Stimulated activated CD4-positive, alpha-beta T cell treated with anti-CD3 and anti-CD28 coated beads, TNF-alpha, amount 100 ng/mL, for 1 hour (primary cell): ENCODE measurements at regions not wholly inside any gene's neighbourhood (a gene's known extent, or its start where the extent isn't known, plus 50 kb on each side); places are given as distances from the start of the nearest gene placed in this dataset.

Source experiments
- DNase-seq, 3 donors: peaks; one replicate each; pipeline ENCODE4 v3.0.0-alpha.2; 2020; ENCODE audit warnings: low read depth in 3 of 3, low spot score in 1 of 3

DNA sequence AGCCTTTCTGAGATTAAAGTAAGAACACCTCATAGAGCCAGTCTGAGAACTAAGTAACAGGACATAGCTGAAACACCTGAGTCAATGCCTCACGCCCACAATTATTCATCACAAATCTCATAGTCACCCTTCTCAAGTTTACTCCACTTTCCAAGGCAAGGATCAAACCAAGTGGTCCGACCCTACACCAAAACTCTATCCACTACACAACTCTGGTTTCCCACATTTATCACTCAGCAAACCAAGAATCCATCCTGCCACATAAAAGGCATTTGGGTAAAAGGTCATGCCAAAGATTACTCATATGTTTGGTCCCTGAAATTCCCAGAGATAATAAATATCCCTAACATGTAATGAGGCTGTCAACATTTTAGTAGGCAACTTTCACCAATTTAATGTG, 144.1 kb downstream of the RPAP3 start:
- no peak for DNase-seq

DNA sequence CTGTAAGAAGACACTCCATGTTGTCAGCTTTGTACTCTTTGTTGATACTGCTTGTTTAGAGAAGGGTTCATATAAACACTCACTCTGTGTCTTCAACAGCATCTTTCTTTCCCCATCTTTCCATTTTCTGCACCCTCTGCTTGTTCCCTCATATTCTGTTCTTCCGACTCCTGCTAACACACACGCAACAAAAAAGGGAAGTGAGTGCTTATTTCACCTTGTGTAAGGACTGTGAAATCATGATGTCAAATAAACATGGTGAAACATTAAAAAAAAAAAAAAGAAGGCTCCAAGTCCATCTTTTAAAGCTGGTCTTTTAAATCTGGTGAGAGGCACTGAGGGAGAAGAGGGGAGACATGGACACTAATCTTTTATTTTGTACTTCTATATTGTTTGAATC, 145.4 kb downstream of the RPAP3 start:
- DNase-seq: no peak

DNA sequence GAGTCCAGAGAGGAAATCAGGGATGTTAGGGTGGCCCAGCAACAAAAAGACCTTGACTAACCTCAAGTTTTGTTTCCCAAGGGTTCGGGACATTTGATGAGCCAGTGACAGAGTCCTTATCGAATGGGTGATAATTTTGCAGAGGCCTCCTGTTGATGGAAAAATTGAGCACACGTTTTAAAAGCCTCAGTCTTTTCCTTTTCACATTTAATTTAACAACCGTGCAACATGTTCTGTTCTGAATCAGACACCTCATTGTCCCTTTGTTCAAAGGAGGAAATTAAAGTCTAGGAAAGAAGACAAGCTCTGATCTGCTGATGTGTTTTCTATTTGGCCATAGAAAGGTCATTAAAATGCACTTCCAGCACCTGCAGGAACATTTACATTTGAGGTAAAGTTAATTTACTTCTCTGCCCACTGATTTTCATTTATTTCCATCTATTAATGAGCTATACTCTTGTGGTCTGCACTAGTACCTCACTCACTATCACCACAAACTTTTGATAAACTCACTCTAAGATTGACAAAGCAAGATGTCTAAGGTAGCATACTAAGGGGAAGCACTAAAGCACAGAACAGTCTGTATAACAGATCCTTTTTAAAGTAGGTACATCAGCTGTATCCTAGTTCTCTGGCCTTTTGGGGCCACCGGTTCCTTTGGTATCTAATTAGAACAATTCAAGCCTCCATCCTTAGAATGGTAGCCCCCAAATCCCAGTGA, 147.0 kb downstream of the RPAP3 start:
- no peak for DNase-seq

DNA sequence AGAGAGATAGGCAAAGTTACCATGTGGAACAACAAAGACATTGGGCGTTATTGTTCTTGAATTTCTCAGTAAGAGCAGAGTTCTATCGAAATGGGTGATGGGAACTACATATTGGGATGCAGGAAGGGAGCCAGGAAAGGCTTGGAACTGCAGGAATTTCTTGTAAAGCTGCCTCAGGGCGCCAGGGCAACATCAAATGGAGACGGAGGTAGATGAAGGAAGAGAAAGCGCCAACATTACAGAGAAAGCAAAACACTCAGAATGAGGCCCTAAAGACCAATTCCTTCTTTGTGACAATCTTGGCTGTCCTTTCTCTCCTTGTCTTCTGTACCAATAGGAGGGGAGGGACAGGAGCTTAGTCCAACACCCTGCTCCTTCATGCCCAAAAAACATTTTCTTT, 148.4 kb downstream of the RPAP3 start:
- DNase-seq: no peak

DNA sequence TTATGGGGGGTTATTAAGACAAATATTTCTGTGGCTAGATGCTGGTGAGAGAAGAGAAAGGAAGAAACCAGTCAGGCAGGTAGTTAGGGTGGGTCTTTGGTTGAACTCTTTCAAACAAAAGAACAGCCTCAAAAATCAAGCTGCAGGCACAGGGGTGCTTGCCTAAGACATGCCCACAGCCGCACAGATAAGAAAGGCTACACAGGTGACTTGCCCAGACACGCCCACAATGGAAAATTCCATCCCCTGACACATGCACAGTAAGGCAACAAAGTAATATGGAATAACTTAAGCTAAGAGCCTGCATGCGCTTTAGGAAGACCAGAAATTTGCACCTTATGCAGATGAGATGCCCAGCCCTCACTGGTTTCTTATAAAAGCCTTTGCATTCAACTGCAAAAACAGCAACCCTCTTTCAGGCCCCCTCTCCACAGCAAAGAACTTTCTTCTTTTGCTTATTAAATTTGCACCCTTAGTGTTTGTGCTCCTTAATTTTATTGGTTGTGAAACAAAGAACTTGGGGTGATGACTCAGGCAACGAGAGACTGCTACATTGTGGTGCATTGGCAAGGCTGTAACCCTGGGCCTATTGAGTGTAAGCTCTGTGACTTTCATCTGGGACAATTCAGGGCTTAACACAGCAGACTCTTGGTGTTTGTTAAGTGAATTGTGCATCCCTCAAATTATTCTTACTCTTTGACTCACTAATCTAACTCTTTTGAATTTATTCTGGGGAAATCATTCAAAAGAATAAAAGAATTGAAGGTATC, 149.4 kb downstream of the RPAP3 start:
- no peak for DNase-seq

DNA sequence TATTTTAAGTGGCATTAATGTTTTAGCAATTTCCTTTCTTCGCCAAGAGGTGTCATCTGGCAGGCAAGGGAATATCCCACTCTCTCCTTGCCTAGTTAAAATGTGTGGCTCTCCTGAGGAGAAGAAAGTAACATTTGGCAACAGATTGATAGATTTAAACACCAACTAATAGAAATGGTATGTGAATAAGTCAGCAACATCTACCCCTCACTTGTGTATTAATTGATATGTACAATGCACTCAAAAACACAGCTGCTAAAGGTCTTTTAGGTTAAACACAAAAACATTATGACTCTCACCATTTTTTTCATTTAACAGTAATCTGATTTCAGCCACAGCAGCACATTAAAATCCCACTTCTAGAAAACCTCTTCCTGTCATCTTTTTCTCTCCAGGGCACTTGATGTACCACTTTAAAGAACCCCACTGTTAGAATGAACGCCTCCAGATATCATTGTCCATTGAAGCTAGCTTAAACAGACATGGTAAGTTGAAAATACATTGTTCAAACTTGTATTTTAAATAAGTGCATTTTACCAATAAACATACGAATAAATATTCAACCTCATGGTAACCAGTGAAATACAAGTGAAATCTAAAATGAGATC, 151.7 kb downstream of the RPAP3 start:
- DNase-seq: no peak

DNA sequence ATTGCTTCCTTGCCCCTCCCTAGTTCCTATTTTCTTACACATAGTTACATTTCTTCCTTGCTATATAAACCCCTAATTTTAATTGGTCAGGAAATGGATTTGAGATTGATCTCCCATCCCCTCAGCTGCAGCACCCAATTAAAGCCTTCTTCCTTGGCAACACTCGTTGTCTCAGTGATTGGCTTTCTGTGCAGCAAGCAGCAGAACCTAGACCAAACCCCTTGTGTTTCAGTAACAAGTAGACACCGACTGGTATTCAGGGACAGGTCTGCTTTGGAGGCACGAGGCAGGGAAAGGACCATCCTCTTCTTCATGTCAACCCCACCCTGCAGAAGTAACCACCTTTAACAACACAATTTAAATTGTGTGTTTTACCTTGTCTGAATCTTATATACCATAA, 152.6 kb downstream of the RPAP3 start:
- DNase-seq: no peak

DNA sequence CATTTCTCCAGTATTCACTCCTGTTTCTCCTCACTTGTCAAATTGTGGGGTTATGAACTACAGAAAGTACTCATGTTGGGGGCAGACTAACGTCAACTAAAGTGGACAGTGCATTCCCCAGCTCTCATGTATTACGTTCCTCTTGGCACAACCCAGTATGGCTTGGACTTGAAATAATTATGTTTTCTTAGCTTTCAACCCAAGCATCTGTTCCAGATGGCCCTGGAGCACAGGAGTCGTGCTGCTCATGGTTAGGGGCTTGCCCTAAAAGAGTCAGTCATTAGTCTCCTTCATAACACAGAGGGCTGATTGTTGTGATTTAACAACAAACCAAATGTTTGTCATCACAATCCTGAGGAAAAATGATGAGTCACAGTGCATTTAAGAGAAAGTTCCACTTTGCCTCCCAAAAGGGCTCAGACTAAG, 154.4 kb downstream of the RPAP3 start:
- no peak for DNase-seq

DNA sequence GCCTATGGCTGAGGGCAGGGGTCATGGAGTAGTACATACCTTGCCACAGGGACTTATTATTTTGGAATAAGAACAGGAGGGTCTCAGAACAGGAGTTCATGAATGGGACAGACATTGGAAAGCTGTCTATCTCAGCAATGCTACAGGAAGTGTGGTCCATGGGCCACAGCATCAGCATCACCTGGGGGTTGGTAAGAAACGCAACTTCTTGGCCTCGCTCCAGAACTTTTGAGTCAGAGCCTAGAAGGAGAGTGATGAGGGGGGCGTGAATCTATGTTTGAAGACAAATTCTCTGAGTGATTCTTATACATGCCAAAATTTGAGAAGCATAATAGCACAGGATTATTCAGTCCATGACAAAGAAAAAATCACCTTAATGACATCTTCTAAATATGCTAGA, 156.6 kb downstream of the RPAP3 start:
- DNase-seq: no peak

DNA sequence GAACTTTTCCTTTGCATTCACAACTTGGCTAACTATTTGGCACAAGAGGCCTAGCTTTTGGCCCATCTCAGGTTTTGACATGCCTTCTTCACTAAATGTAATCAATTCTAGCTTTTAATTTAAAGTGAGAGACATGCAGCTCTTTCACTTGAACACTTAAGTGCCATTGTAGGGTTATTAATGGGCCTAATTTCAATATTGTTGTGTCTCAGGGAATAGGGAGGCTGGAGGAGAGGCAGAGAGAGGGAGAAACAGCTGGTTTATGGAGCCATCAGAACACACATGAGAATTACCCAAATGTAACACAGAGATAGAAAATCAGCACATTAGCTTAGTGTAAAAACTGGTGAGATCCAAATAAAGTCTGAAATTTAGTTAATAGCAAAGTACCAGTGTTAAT, 157.4 kb downstream of the RPAP3 start:
- no peak for DNase-seq

DNA sequence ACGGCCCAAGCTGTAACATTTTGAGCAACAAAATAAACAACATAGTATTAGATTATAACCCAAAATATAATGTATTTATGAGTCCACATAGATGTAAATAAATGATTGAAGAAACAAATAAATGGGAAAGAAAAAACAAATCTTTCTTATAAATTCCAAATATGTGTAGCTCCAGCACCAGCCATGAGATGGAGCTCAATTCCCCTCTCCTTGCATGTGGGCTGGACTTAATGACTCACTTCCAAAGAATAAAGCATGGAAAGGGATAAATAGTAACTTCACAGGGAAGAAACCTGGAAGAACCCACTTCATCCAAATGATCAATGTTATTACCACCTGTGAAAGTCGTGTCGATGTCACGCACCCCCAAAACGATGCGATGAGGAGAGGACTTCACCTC, 158.8 kb downstream of the RPAP3 start:
- no peak for DNase-seq

DNA sequence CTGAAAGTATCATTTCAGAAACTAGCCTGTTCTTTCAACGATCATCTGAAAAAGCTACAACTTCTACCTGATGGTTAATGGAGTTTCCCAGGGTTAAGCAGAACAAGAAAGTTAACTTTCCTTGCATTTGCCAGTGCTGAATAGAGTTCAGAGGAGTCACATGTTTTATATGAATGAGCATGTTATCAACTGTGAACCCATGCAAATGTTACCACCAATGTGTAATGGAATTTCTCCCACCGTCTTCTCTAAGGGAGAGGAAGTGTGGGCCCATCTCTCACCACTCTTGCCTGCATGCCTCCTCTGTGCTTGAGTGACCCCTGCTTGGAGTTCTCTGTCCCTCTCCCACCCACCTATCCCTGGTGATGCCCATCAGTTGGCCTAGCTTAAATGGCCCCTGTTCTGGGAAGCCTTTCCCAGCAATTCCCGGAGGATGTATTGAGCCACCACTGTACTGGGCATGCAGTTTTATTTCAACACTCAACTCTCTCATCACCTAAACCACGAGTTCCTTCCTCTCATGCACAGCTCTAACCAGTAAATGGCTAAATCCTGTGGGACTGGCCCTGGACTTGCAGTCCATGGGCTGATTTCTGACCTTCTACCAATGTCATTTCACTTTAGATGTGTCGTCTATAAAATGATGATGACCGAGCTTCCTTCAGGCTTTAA, 159.8 kb downstream of the RPAP3 start:
- no peak for DNase-seq

DNA sequence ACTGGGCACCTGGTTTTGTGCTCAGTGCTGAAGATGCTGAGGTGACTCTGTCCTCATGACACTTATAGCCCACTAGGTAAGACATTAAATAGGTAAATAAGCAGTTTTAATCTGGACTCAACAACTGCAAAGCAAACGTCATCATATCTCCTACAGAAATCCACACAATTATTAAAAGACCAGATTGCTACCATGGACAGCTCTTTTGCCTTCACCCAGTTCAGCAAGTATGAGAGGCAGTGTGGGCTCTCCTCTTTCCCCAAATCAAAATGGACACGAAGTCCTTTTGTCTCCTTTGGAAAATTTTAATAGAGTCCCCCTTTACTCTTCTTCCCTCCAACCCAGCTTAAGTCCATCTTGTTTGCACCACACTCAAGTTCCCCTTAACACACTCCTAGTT, 171.1 kb downstream of the RPAP3 start:
- DNase-seq: no peak

DNA sequence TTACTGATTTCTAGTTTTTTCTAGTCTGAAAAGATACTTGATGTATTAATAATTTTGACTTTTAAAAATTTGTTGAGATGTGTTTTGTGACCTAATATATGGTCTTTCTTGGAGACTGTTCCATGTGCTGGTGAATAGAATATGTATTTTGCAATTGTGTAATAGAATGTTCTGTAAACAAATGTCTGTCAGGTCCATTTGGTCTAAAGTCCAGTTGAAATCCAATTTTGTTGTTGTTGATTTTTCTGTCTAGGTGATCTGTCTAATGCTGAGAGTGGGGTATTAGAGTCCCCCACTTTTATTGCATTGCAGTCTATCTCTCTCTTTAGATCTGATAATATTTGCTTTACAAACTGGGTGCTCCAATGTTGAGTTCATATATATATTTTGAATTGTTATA, 175.8 kb downstream of the RPAP3 start:
- no peak for DNase-seq

DNA sequence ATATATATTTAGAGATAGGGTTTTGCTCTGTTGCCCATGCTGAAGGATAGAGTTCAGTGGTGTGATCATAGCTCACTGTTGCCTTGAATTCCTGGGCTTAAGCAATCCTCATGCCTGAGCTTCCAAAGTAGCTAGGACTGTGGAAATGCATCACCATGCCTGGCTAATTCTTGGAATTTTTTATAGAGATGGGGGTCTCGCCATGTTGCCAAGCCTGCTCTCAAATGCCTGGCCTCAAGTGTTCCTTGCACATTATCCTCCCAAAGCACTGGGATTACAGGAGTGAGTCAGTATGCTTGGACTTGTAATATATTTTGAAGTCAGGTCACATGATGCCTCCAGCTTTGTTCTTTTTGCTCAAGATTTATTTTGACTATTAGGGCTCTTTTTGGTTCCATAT, 178.0 kb downstream of the RPAP3 start:
- no peak for DNase-seq

DNA sequence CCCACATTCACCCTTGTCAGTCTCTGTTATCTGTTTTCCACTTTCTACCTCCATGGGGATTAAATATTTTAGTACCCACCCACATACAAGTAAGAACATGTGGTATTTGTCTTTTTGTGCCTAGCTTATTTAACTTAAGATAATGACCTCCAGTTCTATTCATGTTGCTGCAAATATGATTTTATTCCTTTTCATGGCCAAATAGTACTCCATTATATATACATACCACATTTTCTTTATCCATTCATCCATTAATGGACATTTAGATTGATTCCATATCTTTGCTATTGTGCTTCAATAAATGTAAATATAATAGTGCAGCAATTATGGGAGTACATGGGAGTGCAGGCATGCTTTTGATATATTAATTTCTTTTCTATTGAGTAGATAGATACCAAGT, 185.8 kb downstream of the RPAP3 start:
- no peak for DNase-seq

DNA sequence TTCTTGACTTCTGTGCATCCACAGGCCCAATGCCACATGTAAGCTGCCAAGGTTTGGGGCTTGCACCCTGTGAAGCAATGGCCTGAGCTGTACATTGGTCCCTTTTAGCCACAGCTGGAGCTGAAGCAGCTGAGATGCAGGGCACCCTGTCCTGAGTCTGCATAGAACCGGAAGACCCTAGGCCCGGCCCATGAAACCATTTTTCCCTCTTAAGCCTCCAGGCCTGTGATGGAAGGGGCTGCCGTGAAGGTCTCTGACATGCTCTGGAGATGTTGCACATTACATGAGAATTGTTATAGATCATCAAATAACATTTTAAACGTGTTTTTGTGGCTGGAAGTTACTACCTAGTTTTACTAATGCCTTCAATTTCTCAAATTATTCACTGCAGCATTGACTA, 188.7 kb downstream of the RPAP3 start:
- DNase-seq: no peak

DNA sequence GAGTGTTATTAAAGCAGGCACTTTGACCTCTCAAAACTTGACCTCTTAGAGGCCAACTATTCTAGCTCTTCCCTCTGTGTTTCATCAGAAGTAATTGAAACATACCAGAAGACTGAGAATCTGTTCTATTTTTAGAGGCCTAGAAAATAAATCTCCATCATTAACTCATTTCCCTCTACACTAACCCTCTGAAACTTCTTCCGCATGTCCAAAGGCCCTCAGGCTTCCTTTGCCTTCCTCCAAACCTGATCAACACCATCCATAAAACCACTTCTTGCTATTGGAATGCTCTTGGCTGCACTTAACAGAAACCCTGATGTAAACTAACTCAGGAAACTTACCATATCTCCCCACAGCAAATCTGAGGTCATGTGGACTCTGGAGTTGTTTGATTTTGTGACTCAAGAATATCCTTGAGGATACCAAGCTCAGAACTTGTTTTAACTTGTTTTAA, 196.4 kb downstream of the RPAP3 start:
- no peak for DNase-seq

DNA sequence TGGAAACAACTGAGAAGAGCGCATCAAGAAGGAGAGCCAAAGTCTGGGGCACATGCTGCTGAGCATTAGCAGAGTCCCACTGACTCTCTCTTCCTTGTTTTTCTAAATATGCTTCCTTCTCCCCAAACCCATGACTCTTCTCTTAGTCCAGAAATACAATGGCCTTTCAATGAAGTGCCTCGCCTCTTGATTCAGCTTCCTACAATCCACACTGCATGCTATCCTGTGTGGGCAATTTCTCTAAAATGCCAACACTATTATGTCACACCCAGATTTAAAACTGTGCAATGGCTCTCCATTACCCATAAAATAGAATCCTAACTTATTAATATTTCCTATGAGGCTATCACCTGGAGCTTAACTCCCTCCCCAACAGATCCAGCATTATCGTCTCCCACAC, 198.6 kb downstream of the RPAP3 start:
- no peak for DNase-seq

DNA sequence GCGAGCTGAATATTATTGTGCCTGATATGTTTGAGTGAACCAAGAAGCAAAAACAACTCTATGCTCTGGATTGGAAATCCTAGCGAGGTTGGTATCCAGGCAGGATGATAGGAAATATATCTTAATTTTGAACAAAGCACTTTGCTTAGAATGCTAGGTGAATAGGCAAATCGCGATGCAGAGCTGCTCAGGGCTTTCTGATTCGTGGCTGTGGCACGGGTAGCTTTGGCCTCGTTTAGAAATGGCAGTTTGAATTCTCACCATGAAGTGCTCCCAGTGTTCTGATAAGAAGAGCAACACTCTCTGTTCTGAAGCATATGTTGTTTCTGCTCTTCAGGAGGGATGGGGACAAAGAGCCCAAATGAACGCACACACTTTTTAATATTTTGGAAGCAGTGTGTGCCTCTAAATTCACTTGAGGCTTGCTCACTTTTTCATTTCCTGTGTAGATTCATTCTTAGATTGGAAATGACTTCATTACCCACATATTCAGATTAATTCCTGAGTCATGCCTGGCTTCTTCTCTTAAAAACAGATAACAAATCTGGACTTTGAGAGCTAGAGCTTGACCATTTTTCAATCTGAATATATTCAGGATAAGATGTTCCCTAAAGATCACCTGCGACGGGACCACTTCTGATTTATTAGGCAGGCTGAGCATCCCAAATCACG, 200.9 kb downstream of the RPAP3 start:
- no peak for DNase-seq

DNA sequence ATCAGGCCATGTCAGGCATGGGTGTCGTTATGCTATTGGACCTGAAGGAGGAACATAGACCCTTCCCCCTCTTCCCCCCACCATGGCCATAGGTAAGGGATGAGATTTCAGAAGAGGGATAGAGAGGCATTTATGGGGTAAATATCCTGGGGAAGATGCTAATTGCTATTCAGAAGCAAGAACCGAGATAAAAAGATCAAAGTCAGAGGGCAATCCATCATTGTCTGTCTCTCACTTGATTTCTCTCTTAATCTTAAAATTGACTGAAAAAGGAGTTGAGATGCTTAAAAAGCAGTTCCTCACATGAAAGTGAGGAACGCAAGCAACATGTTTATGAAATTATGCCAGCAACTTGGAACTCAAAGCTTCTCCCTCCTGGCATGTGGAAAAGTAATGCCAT, 212.0 kb downstream of the RPAP3 start:
- DNase-seq: no peak
